IMR-90 (cell line): ENCODE measurements at regions not wholly inside any gene's neighbourhood (a gene's known extent, or its start where the extent isn't known, plus 50 kb on each side); places are given as distances from the start of the nearest gene placed in this dataset.

ENCODE experiments used
- ATAC-seq: fragments of 200-7000 bp; cut with Tn5 transposase; 2 replicates; pipeline ENCODE4 v1.9.1; 2020; ENCODE audit warnings: low read depth, mild to moderate bottlenecking, moderate library complexity
- BruUV-seq: library from RNA; stranded (reverse); fragments of 400-500 nt; replicated peaks from 2 replicates; lab custom pipeline; 2021; lab: Mats Ljungman, UMichigan
- CTCF ChIA-PET: fragments of 300-600 bp; formaldehyde crosslinking; extraction: SDS; loops from one replicate; lab custom pipeline; 2021; ENCODE audit warnings: antibody characterized with exemption; lab: Yijun Ruan, JAX
- POLR2A ChIA-PET: fragments of 300-600 bp; sonication (Branson Sonifier 250); formaldehyde crosslinking; loops from one replicate; lab custom pipeline; 2022; ENCODE audit warnings: antibody characterized with exemption; ENCODE audit not compliant: unreplicated experiment; lab: Charles Lee
- DNase-seq: peaks from one replicate; pipeline ENCODE4 v3.0.0; 2013
- H2AFZ ChIP-seq: replicated peaks from 2 replicates; pipeline ENCODE3; 2013; ENCODE audit warnings: low read length, mild to moderate bottlenecking; ENCODE audit not compliant: poor library complexity
- H2AK5ac ChIP-seq: 2 replicates; pipeline ENCODE4 v1.6.1; 2013; ENCODE audit warnings: low read depth, low read length, inconsistent platforms
- H2AK9ac ChIP-seq: replicated peaks from 2 replicates; pipeline ENCODE3; 2013; ENCODE audit warnings: mild to moderate bottlenecking, low read depth, low read length, moderate library complexity; ENCODE audit not compliant: poor library complexity
- H2BK120ac ChIP-seq: 2 replicates; pipeline ENCODE4 v1.6.1; 2013; ENCODE audit warnings: low read depth, low read length, inconsistent platforms
- H2BK15ac ChIP-seq: 3 replicates; pipeline ENCODE4 v1.6.1; 2013; ENCODE audit warnings: low read depth, low read length, inconsistent platforms
- H2BK20ac ChIP-seq: 2 replicates; pipeline ENCODE4 v1.6.1; 2013; ENCODE audit warnings: low read depth, mild to moderate bottlenecking, inconsistent platforms, low read length, moderate library complexity
- H2BK5ac ChIP-seq: 2 replicates; pipeline ENCODE4 v1.6.1; 2013; ENCODE audit warnings: mild to moderate bottlenecking, low read depth, low read length, inconsistent platforms; ENCODE audit not compliant: poor library complexity, severe bottlenecking
- H3K14ac ChIP-seq: replicated peaks from 2 replicates; pipeline ENCODE4 v1.6.1; 2013; ENCODE audit warnings: low read depth, low read length, inconsistent platforms
- H3K18ac ChIP-seq: 2 replicates; pipeline ENCODE4 v1.6.1; 2013; ENCODE audit warnings: low read depth, low read length, control low read depth
- H3K23ac ChIP-seq: 2 replicates; pipeline ENCODE4 v1.6.1; 2013; ENCODE audit warnings: low read depth, low read length, inconsistent platforms
- H3K27ac ChIP-seq: 2 replicates; pipeline ENCODE4 v1.5.1; 2013; ENCODE audit warnings: mild to moderate bottlenecking, control low read depth, low read length; ENCODE audit not compliant: insufficient read depth
- H3K27me3 ChIP-seq: 2 replicates; pipeline ENCODE4 v1.6.1; 2013; ENCODE audit warnings: low read length; ENCODE audit not compliant: control insufficient read depth, insufficient read depth
- H3K36me3 ChIP-seq: 2 replicates; pipeline ENCODE4 v1.6.1; 2013; ENCODE audit warnings: low read length, mixed read lengths; ENCODE audit not compliant: control insufficient read depth, insufficient read depth
- H3K4ac ChIP-seq: 2 replicates; pipeline ENCODE4 v1.6.1; 2013; ENCODE audit warnings: low read depth, low read length, inconsistent platforms
- H3K4me1 ChIP-seq: 2 replicates; pipeline ENCODE4 v1.6.1; 2013; ENCODE audit warnings: low read length, mixed read lengths; ENCODE audit not compliant: control insufficient read depth, insufficient read depth
- H3K4me2 ChIP-seq: 2 replicates; pipeline ENCODE4 v1.6.1; 2013; ENCODE audit warnings: low read depth, mild to moderate bottlenecking, control low read depth, low read length, moderate library complexity
- H3K4me3 ChIP-seq: 2 replicates; pipeline ENCODE4 v1.5.1; 2013; ENCODE audit warnings: low read depth, mild to moderate bottlenecking, control low read depth, low read length, moderate library complexity; ENCODE audit not compliant: insufficient read depth
- H3K56ac ChIP-seq: 2 replicates; pipeline ENCODE4 v1.6.1; 2013; ENCODE audit warnings: low read length, inconsistent platforms; ENCODE audit not compliant: insufficient read depth; ENCODE audit errors: extremely low read depth
- H3K79me1 ChIP-seq, 2 experiments: 2 replicates each; pipeline ENCODE4 v1.6.1; 2013; ENCODE audit warnings: low read length in 2 of 2, inconsistent platforms in 1 of 2, low read depth in 1 of 2
- H3K9ac ChIP-seq: 2 replicates; pipeline ENCODE4 v1.6.1; 2013; ENCODE audit warnings: low read depth, low read length, control low read depth
- H3K9me1 ChIP-seq: 2 replicates; pipeline ENCODE4 v1.6.1; 2013; ENCODE audit warnings: low read length, inconsistent platforms; ENCODE audit not compliant: insufficient read depth
- H3K9me3 ChIP-seq: 2 replicates; pipeline ENCODE4 v1.6.1; 2013; ENCODE audit warnings: low read length; ENCODE audit not compliant: control insufficient read depth, insufficient read depth
- H4K20me1 ChIP-seq: 2 replicates; pipeline ENCODE4 v1.6.1; 2013; ENCODE audit warnings: low read length, inconsistent platforms; ENCODE audit not compliant: insufficient read depth
- H4K5ac ChIP-seq: 2 replicates; pipeline ENCODE4 v1.6.1; 2013; ENCODE audit warnings: mild to moderate bottlenecking, low read depth, low read length, control low read depth
- H4K8ac ChIP-seq, 2 experiments: 2 replicates each; pipeline ENCODE4 v1.6.1; 2013; ENCODE audit warnings: low read depth in 2 of 2, low read length in 2 of 2, control low read depth in 1 of 2, inconsistent platforms in 1 of 2
- H4K91ac ChIP-seq: 2 replicates; pipeline ENCODE4 v1.6.1; 2013; ENCODE audit warnings: low read depth, low read length, inconsistent platforms; ENCODE audit not compliant: insufficient read depth
- BHLHE40 ChIP-seq: fragments of 150-350 bp; IDR thresholded peaks from 2 replicates; pipeline ENCODE4 v1.6.1; 2016; ENCODE audit warnings: mild to moderate bottlenecking, low read depth, low read length
- CEBPB ChIP-seq: IDR thresholded peaks from 2 replicates; pipeline ENCODE4 v1.6.1; 2012; ENCODE audit warnings: low read depth, low read length, improper control_type of control experiment
- CHD1 ChIP-seq: IDR thresholded peaks from 2 replicates; pipeline ENCODE4 v1.6.1; 2012; ENCODE audit warnings: low read depth, low read length, improper control_type of control experiment
- FOS ChIP-seq: fragments of 150-350 bp; IDR thresholded peaks from 2 replicates; pipeline ENCODE4 v1.6.1; 2016; ENCODE audit warnings: low read depth, low read length
- MAFK ChIP-seq: IDR thresholded peaks from 2 replicates; pipeline ENCODE4 v1.6.1; 2012; ENCODE audit warnings: low read depth, low read length, improper control_type of control experiment
- MAZ ChIP-seq: IDR thresholded peaks from 2 replicates; pipeline ENCODE4 v1.6.1; 2012; ENCODE audit warnings: low read depth, mild to moderate bottlenecking, low read length, improper control_type of control experiment, moderate library complexity, borderline replicate concordance
- MXI1 ChIP-seq: IDR thresholded peaks from 2 replicates; pipeline ENCODE4 v1.6.1; 2012; ENCODE audit warnings: low read depth, mild to moderate bottlenecking, low read length, moderate library complexity, borderline replicate concordance
- NFE2L2 ChIP-seq: fragments of 150-350 bp; IDR thresholded peaks from 2 replicates; pipeline ENCODE4 v1.6.1; 2016; ENCODE audit warnings: low read depth, mild to moderate bottlenecking, low read length
- POLR2A ChIP-seq: IDR thresholded peaks from 2 replicates; pipeline ENCODE4 v1.6.1; 2012; ENCODE audit warnings: mild to moderate bottlenecking, low read depth, low read length
- RAD21 ChIP-seq: IDR thresholded peaks from 2 replicates; pipeline ENCODE4 v1.6.1; 2012; ENCODE audit warnings: low read length, improper control_type of control experiment
- RFX5 ChIP-seq: IDR thresholded peaks from 2 replicates; pipeline ENCODE4 v1.8.0; 2012; ENCODE audit warnings: low read depth, mild to moderate bottlenecking, low read length, moderate library complexity
- SMC3 ChIP-seq: fragments of 150-350 bp; IDR thresholded peaks from 2 replicates; pipeline ENCODE4 v1.6.1; 2016; ENCODE audit warnings: low read depth, mild to moderate bottlenecking, antibody characterized with exemption, low read length, moderate library complexity
- WGBS, 2 experiments: methylation state at CpG; one replicate each; pipeline versions ENCODE4 v1.1.5 to v1.1.7; 2013; ENCODE audit warnings: missing lambda C conversion rate in 2 of 2; ENCODE audit not compliant: insufficient read length in 1 of 2; ENCODE audit errors: extremely low coverage in 2 of 2; 5-methylcytosine and 5-hydroxymethylcytosine counted together
- dilution Hi-C: fragments of 300-500 bp; cut with HindIII; formaldehyde crosslinking; loops from one replicate; pipeline ENCODE4 v1.14.3; 2018; ENCODE audit warnings: low sequenced_read_pairs; ENCODE audit not compliant: unreplicated experiment
- in situ Hi-C: fragments of 300-500 bp; cut with MboI; formaldehyde crosslinking; loops from 3 replicates; pipeline ENCODE4 v1.14.3; 2019; ENCODE audit warnings: low sequenced_read_pairs, inconsistent platforms, mixed read lengths
- intact Hi-C: fragments of 100-400 bp; cut with micrococcal nuclease; formaldehyde crosslinking; loops from 2 replicates; pipeline ENCODE4 v1.10.0; 2022
- TF ChIP-seq, protein P1 (sequence below): conservative IDR thresholded peaks from 2 replicates; pipeline ENCODE4 v1.5.1; 2012; ENCODE audit warnings: mild to moderate bottlenecking, low read depth, low read length, improper control_type of control experiment
- TF ChIP-seq, protein P2 (sequence below): fragments of 150-350 bp; IDR thresholded peaks from 2 replicates; pipeline ENCODE4 v1.6.1; 2017; ENCODE audit warnings: mild to moderate bottlenecking, antibody characterized with exemption, low read length, low read depth
- TF ChIP-seq, protein P3 (sequence below): fragments of 150-350 bp; IDR thresholded peaks from 2 replicates; pipeline ENCODE4 v1.6.1; 2016; ENCODE audit warnings: low read depth, mild to moderate bottlenecking, low read length, moderate library complexity, borderline replicate concordance

DNA sequence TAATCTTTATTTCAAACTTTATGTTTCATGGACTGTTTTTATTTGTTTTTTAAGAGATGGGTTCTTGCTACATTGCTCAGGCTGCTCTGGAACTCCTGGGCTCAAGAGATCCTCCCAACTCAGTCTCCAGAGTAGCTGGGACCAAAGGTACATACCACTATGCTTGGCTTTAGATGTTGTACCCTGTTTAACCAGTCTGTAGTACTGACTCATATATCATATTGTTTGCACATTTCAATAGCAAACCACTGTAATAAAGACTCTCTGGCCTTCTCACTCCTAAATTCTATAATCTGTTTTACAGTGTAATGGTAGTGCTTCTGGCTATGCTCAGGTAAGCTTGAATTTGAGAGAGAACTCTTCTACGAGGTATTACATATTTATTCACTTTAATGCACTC, 413.6 kb upstream of the PCDH15 start:
- no peak for DNase-seq

More for the DNA sequence above, 413.6 kb upstream of the PCDH15 start:
- Histone ChIP-seq H3K14ac (no peak overlapping the region), H4K91ac (no peak overlapping the region), H2BK120ac (no peak overlapping the region), H3K23ac (no peak overlapping the region), H2AK5ac (no peak overlapping the region), H2BK15ac (no peak overlapping the region), H3K9ac (no peak overlapping the region), H3K4me1 (no peaks in the 10 kb centered on the region), H3K18ac (no peak overlapping the region), H3K36me3 (no peaks in the 10 kb centered on the region), H2AK9ac (no peak overlapping the region), H4K20me1 (no peaks in the 10 kb centered on the region), H3K27ac (no peak overlapping the region), H2BK5ac (no peak overlapping the region), H3K4me3 (no peak overlapping the region), H3K9me1 (no peaks in the 10 kb centered on the region), H3K4me2 (no peak overlapping the region), H4K5ac (no peak overlapping the region), H3K9me3 (no peaks in the 10 kb centered on the region), H4K8ac (no peak overlapping the region), H3K27me3 (no peaks in the 10 kb centered on the region), H3K56ac (no peak overlapping the region), H2AFZ (no peak overlapping the region), H3K4ac (no peak overlapping the region), H3K79me1 (no peaks in the 10 kb centered on the region), H2BK20ac (no peak overlapping the region)
- in situ Hi-C loops, result no loop called here
- no CpG with 5 or more reads among the region's 1 CpG for WGBS, 2 experiments
- ChIA-PET POLR2A (no interaction called here), CTCF (no interaction called here)
- no peak for ATAC-seq
- dilution Hi-C loops, result no loop called here
- intact Hi-C loops, result no loop called here
- no peak for TF ChIP-seq CEBPB
- TF ChIP-seq, protein P1, sequence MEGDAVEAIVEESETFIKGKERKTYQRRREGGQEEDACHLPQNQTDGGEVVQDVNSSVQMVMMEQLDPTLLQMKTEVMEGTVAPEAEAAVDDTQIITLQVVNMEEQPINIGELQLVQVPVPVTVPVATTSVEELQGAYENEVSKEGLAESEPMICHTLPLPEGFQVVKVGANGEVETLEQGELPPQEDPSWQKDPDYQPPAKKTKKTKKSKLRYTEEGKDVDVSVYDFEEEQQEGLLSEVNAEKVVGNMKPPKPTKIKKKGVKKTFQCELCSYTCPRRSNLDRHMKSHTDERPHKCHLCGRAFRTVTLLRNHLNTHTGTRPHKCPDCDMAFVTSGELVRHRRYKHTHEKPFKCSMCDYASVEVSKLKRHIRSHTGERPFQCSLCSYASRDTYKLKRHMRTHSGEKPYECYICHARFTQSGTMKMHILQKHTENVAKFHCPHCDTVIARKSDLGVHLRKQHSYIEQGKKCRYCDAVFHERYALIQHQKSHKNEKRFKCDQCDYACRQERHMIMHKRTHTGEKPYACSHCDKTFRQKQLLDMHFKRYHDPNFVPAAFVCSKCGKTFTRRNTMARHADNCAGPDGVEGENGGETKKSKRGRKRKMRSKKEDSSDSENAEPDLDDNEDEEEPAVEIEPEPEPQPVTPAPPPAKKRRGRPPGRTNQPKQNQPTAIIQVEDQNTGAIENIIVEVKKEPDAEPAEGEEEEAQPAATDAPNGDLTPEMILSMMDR, result no peak
- TF ChIP-seq RFX5, result no peak
- TF ChIP-seq POLR2A, result no peak
- TF ChIP-seq RAD21, result no peak
- TF ChIP-seq, protein P2, sequence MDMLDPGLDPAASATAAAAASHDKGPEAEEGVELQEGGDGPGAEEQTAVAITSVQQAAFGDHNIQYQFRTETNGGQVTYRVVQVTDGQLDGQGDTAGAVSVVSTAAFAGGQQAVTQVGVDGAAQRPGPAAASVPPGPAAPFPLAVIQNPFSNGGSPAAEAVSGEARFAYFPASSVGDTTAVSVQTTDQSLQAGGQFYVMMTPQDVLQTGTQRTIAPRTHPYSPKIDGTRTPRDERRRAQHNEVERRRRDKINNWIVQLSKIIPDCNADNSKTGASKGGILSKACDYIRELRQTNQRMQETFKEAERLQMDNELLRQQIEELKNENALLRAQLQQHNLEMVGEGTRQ, result no peak
- TF ChIP-seq BHLHE40, result no peak
- no peak for TF ChIP-seq SMC3
- TF ChIP-seq NFE2L2, result no peak
- no peak for TF ChIP-seq CHD1
- TF ChIP-seq MAZ, result no peak
- TF ChIP-seq FOS, result no peak
- TF ChIP-seq MXI1, result no peak
- no peak for TF ChIP-seq MAFK
- TF ChIP-seq, protein P3, sequence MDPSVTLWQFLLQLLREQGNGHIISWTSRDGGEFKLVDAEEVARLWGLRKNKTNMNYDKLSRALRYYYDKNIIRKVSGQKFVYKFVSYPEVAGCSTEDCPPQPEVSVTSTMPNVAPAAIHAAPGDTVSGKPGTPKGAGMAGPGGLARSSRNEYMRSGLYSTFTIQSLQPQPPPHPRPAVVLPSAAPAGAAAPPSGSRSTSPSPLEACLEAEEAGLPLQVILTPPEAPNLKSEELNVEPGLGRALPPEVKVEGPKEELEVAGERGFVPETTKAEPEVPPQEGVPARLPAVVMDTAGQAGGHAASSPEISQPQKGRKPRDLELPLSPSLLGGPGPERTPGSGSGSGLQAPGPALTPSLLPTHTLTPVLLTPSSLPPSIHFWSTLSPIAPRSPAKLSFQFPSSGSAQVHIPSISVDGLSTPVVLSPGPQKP, result no peak
- no TSS peak for BruUV-seq
